GM12878 (cell line): ENCODE measurements at regions not wholly inside any gene's neighbourhood (a gene's known extent, or its start where the extent isn't known, plus 50 kb on each side); places are given as distances from the start of the nearest gene placed in this dataset.

Experiments used
- ATAC-seq: fragments of 200-7000 bp; cut with Tn5 transposase; 3 replicates; pipeline ENCODE4 v1.9.1; 2020; ENCODE audit warnings: mild to moderate bottlenecking, moderate library complexity
- BruUV-seq: library from RNA; stranded (reverse); fragments of 400-500 nt; replicated peaks from 2 replicates; lab custom pipeline; 2021; lab: Mats Ljungman, UMichigan
- CTCF ChIA-PET: fragments of 300-600 bp; sonication (Branson Sonifier 250); formaldehyde crosslinking; extraction: SDS; loops from one replicate; lab custom pipeline; 2021; ENCODE audit warnings: inconsistent platforms; lab: Yijun Ruan, JAX
- POLR2A ChIA-PET: fragments of 350-600 bp; formaldehyde crosslinking; extraction: SDS; loops from one replicate; lab custom pipeline; 2021; ENCODE audit warnings: inconsistent platforms; lab: Charles Lee
- RAD21 ChIA-PET: fragments of 300-600 bp; sonication (Branson Sonifier 250); formaldehyde crosslinking; loops from one replicate; lab custom pipeline; 2023; ENCODE audit warnings: antibody characterized with exemption; ENCODE audit not compliant: unreplicated experiment; lab: Charles Lee
- SMC1A ChIA-PET: fragments of 300-600 bp; sonication (Branson Sonifier 250); formaldehyde crosslinking; loops from one replicate; lab custom pipeline; 2023; ENCODE audit not compliant: unreplicated experiment, uncharacterized antibody; lab: Charles Lee
- DNase-seq: peaks from one replicate; pipeline ENCODE4 v3.0.0-alpha.2; 2011; ENCODE audit warnings: low read depth, low spot score
- FAIRE-seq: peaks from 3 replicates; lab custom pipeline; 2011; peaks lifted over from hg19 to GRCh38; lab: Jason Lieb, UNC
- H2AFZ ChIP-seq: 2 replicates; pipeline ENCODE4 v1.6.0; 2011; ENCODE audit warnings: low read depth, low read length, control low read depth; ENCODE audit not compliant: control insufficient read depth
- H3K27ac ChIP-seq: 2 replicates; pipeline ENCODE4 v1.5.1; 2011; ENCODE audit warnings: control low read depth; ENCODE audit not compliant: control insufficient read depth, insufficient read depth
- H3K27me3 ChIP-seq, 2 experiments: replicated peaks in 1 of 2; 2 replicates each; pipeline versions ENCODE4 v1.6.0 to v1.6.1; 2011; ENCODE audit warnings: low read length in 1 of 2; ENCODE audit not compliant: control insufficient read depth in 2 of 2, insufficient read depth in 2 of 2
- H3K36me3 ChIP-seq, 2 experiments: 2 replicates each; pipeline ENCODE4 v1.5.1; 2011; ENCODE audit warnings: low read length in 1 of 2; ENCODE audit not compliant: control insufficient read depth in 2 of 2, insufficient read depth in 2 of 2
- H3K4me1 ChIP-seq: 2 replicates; pipeline ENCODE4 v1.6.1; 2011; ENCODE audit warnings: mild to moderate bottlenecking, low read length, moderate library complexity, mixed read lengths; ENCODE audit not compliant: control insufficient read depth, insufficient read depth
- H3K4me2 ChIP-seq: 2 replicates; pipeline ENCODE4 v1.6.0; 2011; ENCODE audit warnings: control low read depth; ENCODE audit not compliant: control insufficient read depth, insufficient read depth
- H3K4me3 ChIP-seq: fragments of 200-600 bp; sonication (generic); 2 replicates; pipeline ENCODE4 v1.5.1; 2016
- H3K79me2 ChIP-seq: 2 replicates; pipeline ENCODE4 v1.6.0; 2011; ENCODE audit warnings: low read length; ENCODE audit not compliant: control insufficient read depth, insufficient read depth
- H3K9ac ChIP-seq: 2 replicates; pipeline ENCODE4 v1.8.0; 2011; ENCODE audit warnings: low read length, control low read depth, mixed read lengths; ENCODE audit not compliant: control insufficient read depth, insufficient read depth
- H3K9me3 ChIP-seq: replicated peaks from 3 replicates; pipeline ENCODE4 v1.5.1; 2011; ENCODE audit warnings: mild to moderate bottlenecking, low read length; ENCODE audit not compliant: control insufficient read depth, insufficient read depth
- H4K20me1 ChIP-seq: 2 replicates; pipeline ENCODE4 v1.6.0; 2011; ENCODE audit not compliant: control insufficient read depth, insufficient read depth
- BACH1 ChIP-seq: fragments of 450-650 bp; IDR thresholded peaks from 2 replicates; pipeline ENCODE4 v1.6.1; 2017; ENCODE audit warnings: mild to moderate bottlenecking, borderline replicate concordance
- BMI1 ChIP-seq: fragments of 450-650 bp; IDR thresholded peaks from 2 replicates; pipeline ENCODE4 v1.6.1; 2016; ENCODE audit warnings: mild to moderate bottlenecking, moderate library complexity, borderline replicate concordance
- CHD1 ChIP-seq: IDR thresholded peaks from 2 replicates; pipeline ENCODE4 v1.6.1; 2012; ENCODE audit warnings: low read depth, low read length, improper control_type of control experiment
- EED ChIP-seq: sonication (generic); IDR thresholded peaks from 2 replicates; pipeline ENCODE4 v1.6.1; 2016; ENCODE audit warnings: antibody characterized with exemption, low read depth
- HCFC1 ChIP-seq: fragments of 150-350 bp; IDR thresholded peaks from 2 replicates; pipeline ENCODE4 v1.6.1; 2014; ENCODE audit warnings: low read length
- JUNB ChIP-seq: IDR thresholded peaks from 2 replicates; pipeline ENCODE4 v1.6.1; 2016; ENCODE audit warnings: antibody characterized with exemption, mild to moderate bottlenecking
- KDM1A ChIP-seq: fragments of 200-600 bp; sonication (generic); IDR thresholded peaks from 2 replicates; pipeline ENCODE4 v1.6.1; 2016; ENCODE audit warnings: borderline replicate concordance
- NR2C1 ChIP-seq: fragments of 450-650 bp; IDR thresholded peaks from 2 replicates; pipeline ENCODE4 v1.6.1; 2017; ENCODE audit warnings: antibody characterized with exemption, mild to moderate bottlenecking, moderate library complexity
- RB1 ChIP-seq: fragments of 450-650 bp; formaldehyde crosslinking; IDR thresholded peaks from 2 replicates; pipeline ENCODE4 v1.6.1; 2017; ENCODE audit warnings: mild to moderate bottlenecking, borderline replicate concordance
- SIX5 ChIP-seq: IDR thresholded peaks from 2 replicates; pipeline ENCODE4 v1.6.1; 2011; ENCODE audit warnings: mild to moderate bottlenecking, low read depth, low read length, moderate library complexity; ENCODE audit not compliant: severe bottlenecking
- SMC3 ChIP-seq: IDR thresholded peaks from 2 replicates; pipeline ENCODE4 v1.6.1; 2011; ENCODE audit warnings: low read length, improper control_type of control experiment, borderline replicate concordance
- ZNF217 ChIP-seq: fragments of 450-650 bp; IDR thresholded peaks from 2 replicates; pipeline ENCODE4 v1.6.1; 2017; ENCODE audit warnings: antibody characterized with exemption, mild to moderate bottlenecking
- ZNF24 ChIP-seq: fragments of 450-650 bp; IDR thresholded peaks from 2 replicates; pipeline ENCODE4 v1.6.1; 2017; ENCODE audit warnings: antibody characterized with exemption, mild to moderate bottlenecking
- in situ Hi-C: fragments of 300-500 bp; cut with MboI; formaldehyde crosslinking; loops from 9 replicates; pipeline ENCODE4 v1.14.3; 2018; ENCODE audit warnings: mixed read lengths
- intact Hi-C: fragments of 100-400 bp; cut with micrococcal nuclease; formaldehyde crosslinking; loops from one replicate; pipeline ENCODE4 v1.14.2; 2022; ENCODE audit not compliant: unreplicated experiment
- TF ChIP-seq, protein P1 (sequence below): IDR thresholded peaks from 2 replicates; pipeline ENCODE4 v1.6.1; 2011; ENCODE audit warnings: low read depth, low read length, improper control_type of control experiment, borderline replicate concordance

DNA sequence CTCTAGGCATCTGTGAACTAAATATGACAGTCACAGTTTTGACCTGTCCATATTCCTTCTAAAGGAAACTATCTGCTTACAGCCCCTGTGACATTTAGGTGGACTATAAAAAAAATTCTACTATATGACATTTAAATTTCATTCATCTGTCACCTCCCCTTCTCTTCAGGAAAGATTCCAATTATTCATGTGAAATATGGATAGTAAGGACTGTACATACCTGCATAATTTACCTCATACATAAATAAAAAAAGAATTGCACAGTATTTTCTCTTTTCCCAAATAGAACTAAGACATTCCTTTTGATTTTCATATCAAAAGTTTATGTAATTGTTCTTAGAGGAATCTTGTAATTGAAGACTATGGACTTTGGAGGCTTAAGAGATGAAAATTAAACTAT, 192.3 kb upstream of the GRIN3A start:
- no peaks in the 10 kb centered on the region for H4K20me1 ChIP-seq
- no peak for TF ChIP-seq CHD1
- ChIA-PET SMC1A (no interaction called here), POLR2A (no interaction called here), CTCF (interaction anchor here (0.8 kb wide), 1 partner anchor 48 kb away, joined by 3 read pairs; no protein-coding TSS in a partner anchor), RAD21 (no interaction called here)
- DNase-seq (no peak), ATAC-seq (no peak), FAIRE-seq (no peak)
- no peak overlapping the region for H3K27ac ChIP-seq
- in situ Hi-C loops: no loop called here
- no peaks in the 10 kb centered on the region for H3K27me3 ChIP-seq
- no peak overlapping the region for H3K4me2 ChIP-seq
- H3K4me3 ChIP-seq: no peak overlapping the region
- no peaks in the 10 kb centered on the region for H3K79me2 ChIP-seq
- H3K36me3 ChIP-seq: no peaks in the 10 kb centered on the region
- no peaks in the 10 kb centered on the region for H3K4me1 ChIP-seq
- H3K9me3 ChIP-seq: no peaks in the 10 kb centered on the region
- no TSS peak for BruUV-seq
- H2AFZ ChIP-seq: no peak overlapping the region
- no peak overlapping the region for H3K9ac ChIP-seq
- intact Hi-C loops: no loop called here

DNA sequence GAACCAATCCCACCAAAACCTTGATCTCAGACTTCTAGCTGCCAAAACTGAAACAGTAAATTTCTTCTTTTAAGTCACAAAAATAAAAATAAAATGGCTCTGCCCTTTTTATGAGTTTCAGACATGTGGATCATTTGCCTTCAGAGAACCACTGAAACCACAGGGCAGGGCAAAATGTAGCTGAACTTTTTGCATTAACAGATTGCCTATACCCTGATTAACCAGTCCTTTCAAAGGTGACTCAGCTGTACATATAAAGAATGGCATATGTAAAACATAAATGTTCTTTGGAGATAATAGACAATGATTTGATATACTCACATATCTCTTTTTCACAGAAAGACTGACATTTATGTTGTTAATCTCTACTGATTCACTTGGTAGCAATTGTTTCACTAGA, 187.1 kb upstream of the GRIN3A start:
- in situ Hi-C loops: no loop called here
- DNase-seq: no peak
- no peak overlapping the region for H3K4me2 ChIP-seq
- no peaks in the 10 kb centered on the region for H3K4me1 ChIP-seq
- CTCF ChIA-PET: no interaction called here
- POLR2A ChIA-PET: no interaction called here
- ATAC-seq: no peak
- no peak overlapping the region for H3K4me3 ChIP-seq
- H4K20me1 ChIP-seq: no peaks in the 10 kb centered on the region
- no peak for FAIRE-seq
- TF ChIP-seq KDM1A (no peak), BACH1 (no peak), JUNB (no peak), NR2C1 (no peak), ZNF24 (no peak), ZNF217 (no peak), HCFC1 (no peak), BMI1 (no peak), EED (no peak), SIX5 (no peak), SMC3 (no peak), RB1 (no peak)
- TF ChIP-seq, protein P1, sequence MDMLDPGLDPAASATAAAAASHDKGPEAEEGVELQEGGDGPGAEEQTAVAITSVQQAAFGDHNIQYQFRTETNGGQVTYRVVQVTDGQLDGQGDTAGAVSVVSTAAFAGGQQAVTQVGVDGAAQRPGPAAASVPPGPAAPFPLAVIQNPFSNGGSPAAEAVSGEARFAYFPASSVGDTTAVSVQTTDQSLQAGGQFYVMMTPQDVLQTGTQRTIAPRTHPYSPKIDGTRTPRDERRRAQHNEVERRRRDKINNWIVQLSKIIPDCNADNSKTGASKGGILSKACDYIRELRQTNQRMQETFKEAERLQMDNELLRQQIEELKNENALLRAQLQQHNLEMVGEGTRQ: no peak
- no peaks in the 10 kb centered on the region for H3K9me3 ChIP-seq
- H2AFZ ChIP-seq: no peak overlapping the region
- BruUV-seq: no TSS peak
- no peak overlapping the region for H3K9ac ChIP-seq
- intact Hi-C loops: no loop called here
- H3K27ac ChIP-seq: no peak overlapping the region
- no peaks in the 10 kb centered on the region for H3K27me3 ChIP-seq
- H3K79me2 ChIP-seq: no peaks in the 10 kb centered on the region
- RAD21 ChIA-PET: no interaction called here
- SMC1A ChIA-PET: interaction anchor here (0.5 kb wide), 1 partner anchor 257 kb away, joined by 3 read pairs; no protein-coding TSS in a partner anchor
- H3K36me3 ChIP-seq: no peaks in the 10 kb centered on the region
